Prostate gland (tissue), 2 donors: ENCODE measurements at regions not wholly inside any gene's neighbourhood (a gene's known extent, or its start where the extent isn't known, plus 50 kb on each side); places are given as distances from the start of the nearest gene placed in this dataset.

Experiments
- CTCF ChIP-seq, 4 experiments: fragments of 200-600 bp in 2 of 4; fragments of 450-650 bp in 2 of 4; sonication (generic) in 2 of 4; IDR thresholded peaks; 1 replicate in 3 of 4; 2 replicates in 1 of 4; pipeline ENCODE4 v1.5.1; 2016 to 2019; ENCODE audit warnings: antibody characterized with exemption in 4 of 4, mild to moderate bottlenecking in 2 of 4, moderate library complexity in 2 of 4
- POLR2A ChIP-seq: fragments of 450-650 bp; IDR thresholded peaks from one replicate; pipeline ENCODE4 v1.6.1; 2016; ENCODE audit warnings: antibody characterized with exemption, mild to moderate bottlenecking
- POLR2AphosphoS5 ChIP-seq: sonication (generic); formaldehyde crosslinking; IDR thresholded peaks from one replicate; pipeline ENCODE4 v1.6.1; 2017; ENCODE audit warnings: antibody characterized with exemption

- TF ChIP-seq CTCF (IDR thresholded peaks at IDR 0.05) (no peak), POLR2A (no peak), POLR2AphosphoS5 (no peak)
These were observed 1004.9 kb upstream of the ZEB2 start for GRCh38 chr2:145524836-145525235.
